Gastrocnemius medialis (tissue), 4 donors: ENCODE measurements at regions not wholly inside any gene's neighbourhood (a gene's known extent, or its start where the extent isn't known, plus 50 kb on each side); places are given as distances from the start of the nearest gene placed in this dataset.
"Not testable (repeated sequence)": the region's sequence is repeated elsewhere in the genome, so short reads cannot be mapped to it uniquely, and the experiment has no call there.

Experiments used
- POLR2A ChIP-seq, 2 donors: fragments of 450-650 bp; IDR thresholded peaks; one replicate each; pipeline ENCODE4 v1.6.1; 2017; ENCODE audit warnings: antibody characterized with exemption in 2 of 2, mild to moderate bottlenecking in 2 of 2, moderate library complexity in 2 of 2
- TF ChIP-seq, protein P1 (sequence below), 5 experiments: fragments of 450-650 bp in 3 of 5; fragments of 200-600 bp in 2 of 5; sonication (generic) in 2 of 5; IDR thresholded peaks in 4 of 5; conservative IDR thresholded peaks in 1 of 5; 1 replicate in 4 of 5; 2 replicates in 1 of 5; pipeline ENCODE4 v1.5.1; 2016 to 2019; ENCODE audit warnings: antibody characterized with exemption in 5 of 5, mild to moderate bottlenecking in 3 of 5, moderate library complexity in 3 of 5

DNA sequence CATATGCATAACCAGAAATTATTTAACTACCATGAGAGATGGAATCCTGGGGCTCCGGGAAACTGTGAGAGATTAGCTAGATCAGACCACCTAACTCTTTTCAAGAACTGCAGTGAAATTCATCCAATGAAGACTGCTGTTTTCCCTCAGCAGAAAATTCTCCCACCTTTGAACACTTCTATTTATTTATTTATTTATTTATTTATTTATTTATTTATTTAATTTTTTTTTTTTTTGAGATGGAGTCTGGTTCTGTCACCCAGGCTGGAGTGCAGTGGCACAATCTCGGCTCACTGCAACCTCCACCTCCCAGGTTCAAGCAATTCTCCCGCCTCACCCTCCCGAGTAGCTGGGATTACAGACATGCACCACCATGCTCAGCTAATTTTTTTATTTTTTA lies 802.2 kb downstream of the BCL11A start:
- TF ChIP-seq, protein P1, sequence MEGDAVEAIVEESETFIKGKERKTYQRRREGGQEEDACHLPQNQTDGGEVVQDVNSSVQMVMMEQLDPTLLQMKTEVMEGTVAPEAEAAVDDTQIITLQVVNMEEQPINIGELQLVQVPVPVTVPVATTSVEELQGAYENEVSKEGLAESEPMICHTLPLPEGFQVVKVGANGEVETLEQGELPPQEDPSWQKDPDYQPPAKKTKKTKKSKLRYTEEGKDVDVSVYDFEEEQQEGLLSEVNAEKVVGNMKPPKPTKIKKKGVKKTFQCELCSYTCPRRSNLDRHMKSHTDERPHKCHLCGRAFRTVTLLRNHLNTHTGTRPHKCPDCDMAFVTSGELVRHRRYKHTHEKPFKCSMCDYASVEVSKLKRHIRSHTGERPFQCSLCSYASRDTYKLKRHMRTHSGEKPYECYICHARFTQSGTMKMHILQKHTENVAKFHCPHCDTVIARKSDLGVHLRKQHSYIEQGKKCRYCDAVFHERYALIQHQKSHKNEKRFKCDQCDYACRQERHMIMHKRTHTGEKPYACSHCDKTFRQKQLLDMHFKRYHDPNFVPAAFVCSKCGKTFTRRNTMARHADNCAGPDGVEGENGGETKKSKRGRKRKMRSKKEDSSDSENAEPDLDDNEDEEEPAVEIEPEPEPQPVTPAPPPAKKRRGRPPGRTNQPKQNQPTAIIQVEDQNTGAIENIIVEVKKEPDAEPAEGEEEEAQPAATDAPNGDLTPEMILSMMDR (IDR thresholded peaks at IDR 0.05 in 4 of 5, conservative IDR thresholded peaks at IDR 0.05 in 1 of 5), result not testable (repeated sequence)
- TF ChIP-seq POLR2A (IDR thresholded peaks at IDR 0.05), result not testable (repeated sequence)
